GM18511 (cell line): ENCODE measurements at regions not wholly inside any gene's neighbourhood (a gene's known extent, or its start where the extent isn't known, plus 50 kb on each side); places are given as distances from the start of the nearest gene placed in this dataset.
A peak's percentile ranks its signal among the peaks of the same experiment; 100 is the strongest.

Experiments used
- ATAC-seq: cut with Tn5 transposase; IDR thresholded peaks from one replicate; pipeline ENCODE4 v1.9.1; 2021; ENCODE audit warnings: mild to moderate bottlenecking, moderate library complexity; ENCODE audit not compliant: unreplicated experiment

DNA sequence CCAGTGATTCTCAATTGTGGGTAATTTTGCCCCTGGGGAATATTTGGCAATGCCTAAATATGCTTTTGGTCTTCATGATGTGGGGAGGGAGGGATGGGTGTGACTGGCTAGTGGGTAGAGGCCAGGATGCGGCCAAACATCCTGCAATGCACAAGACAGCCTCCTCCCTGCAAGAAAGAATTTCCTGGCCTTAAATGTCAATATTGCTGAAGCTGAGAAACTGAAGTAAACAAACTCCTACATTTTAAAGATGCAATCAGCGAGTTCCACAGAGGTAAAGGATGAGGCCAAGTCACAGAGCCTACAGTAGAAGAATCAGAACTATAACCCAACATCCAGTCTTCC, 272.9 kb upstream of the EPHA4 start:
- no peak for ATAC-seq

DNA sequence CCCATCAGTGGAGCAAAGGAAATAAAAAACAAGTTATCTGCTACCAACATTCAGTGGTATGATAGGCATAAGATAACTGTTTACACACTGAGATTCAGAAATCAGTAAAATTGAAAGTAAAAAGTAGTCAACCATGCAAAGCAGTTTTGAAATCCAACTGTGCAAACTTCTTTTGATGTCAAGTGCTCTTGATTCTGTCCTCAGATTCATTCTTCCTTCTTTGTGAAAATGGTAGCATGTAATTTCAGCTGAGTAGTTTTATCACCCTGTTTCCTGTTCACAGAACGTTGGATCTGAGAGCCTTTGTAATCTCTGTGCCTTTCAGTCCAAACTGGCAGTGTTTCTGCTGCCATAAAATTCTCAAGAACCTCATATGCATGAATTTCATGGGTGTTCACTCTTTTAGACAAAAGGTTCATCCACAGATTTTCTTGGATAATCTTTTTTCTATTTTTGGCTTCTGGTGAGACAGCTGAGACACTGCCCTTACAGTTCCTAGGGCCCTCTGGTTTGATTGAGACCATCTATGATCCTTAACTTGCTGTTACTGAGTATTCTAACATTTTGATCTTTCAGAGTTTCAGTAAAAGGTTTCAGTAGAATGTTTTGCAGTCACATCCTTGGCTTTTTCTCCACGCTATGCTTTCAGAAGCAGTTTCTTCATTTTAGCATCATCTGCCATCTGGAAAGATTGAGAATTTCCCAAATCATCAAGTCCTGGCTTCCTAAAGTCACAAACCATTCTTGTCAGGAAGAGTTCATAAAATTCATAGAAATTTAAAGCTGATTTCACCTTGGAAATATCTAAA, 272.3 kb upstream of the EPHA4 start:
- ATAC-seq, result peak; percentile 87

DNA sequence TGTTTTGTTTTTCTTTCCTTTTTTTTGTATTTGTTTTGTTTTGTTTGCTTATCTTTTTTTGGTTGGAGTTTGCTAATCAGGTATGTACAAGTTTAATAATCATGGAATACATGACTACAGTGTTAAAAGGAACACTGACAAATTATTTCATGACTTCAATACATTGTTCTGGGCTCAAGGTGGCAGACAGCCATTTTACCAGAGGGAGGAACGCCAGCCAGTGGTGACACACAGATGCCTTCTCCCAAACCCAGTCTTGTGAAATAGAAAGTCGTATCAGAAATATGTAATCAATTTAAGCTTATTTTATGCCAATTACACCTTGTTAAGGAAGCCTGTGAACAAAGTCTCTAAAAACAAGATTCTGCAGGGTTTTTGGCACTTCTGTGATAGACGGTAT, 264.0 kb upstream of the EPHA4 start:
- no peak for ATAC-seq

DNA sequence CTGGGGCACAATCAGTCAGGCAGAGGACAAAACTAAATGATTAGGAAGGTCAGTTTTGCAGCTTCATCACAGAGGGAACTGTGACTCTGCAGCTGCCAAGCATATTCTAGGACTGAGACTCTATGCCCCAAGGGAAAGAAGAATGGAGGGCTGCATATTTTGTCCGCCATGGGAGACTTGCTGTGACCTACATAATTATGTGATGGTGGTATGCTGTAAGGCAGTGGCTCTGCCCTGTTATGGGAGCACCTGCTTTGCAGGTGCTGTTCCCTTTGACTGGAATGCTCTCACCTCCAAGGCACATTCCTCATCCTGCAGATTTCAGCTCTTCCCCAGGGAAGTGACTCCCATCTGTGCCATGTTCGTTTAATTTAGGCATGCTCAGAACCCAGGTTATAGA, 261.9 kb upstream of the EPHA4 start:
- no peak for ATAC-seq

DNA sequence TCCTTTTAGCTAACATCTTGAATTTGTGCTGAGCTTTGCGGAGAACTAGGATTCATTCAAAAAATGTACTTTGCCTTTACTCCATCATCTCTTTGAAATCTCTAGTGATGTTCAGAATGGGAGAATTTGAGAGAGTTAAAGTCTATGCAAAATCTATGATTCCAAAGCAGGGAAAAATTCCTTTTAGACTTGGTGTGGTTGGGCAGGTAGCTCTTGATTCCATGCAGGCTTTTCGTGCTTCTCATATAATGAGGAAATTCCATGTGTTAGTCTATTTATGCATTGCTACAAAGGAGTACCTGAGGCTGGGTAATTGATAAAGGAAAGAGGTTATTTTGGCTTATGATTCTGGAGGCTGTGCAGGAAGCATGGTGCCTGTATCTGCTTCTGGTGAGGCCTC, 258.9 kb upstream of the EPHA4 start:
- ATAC-seq, result no peak

DNA sequence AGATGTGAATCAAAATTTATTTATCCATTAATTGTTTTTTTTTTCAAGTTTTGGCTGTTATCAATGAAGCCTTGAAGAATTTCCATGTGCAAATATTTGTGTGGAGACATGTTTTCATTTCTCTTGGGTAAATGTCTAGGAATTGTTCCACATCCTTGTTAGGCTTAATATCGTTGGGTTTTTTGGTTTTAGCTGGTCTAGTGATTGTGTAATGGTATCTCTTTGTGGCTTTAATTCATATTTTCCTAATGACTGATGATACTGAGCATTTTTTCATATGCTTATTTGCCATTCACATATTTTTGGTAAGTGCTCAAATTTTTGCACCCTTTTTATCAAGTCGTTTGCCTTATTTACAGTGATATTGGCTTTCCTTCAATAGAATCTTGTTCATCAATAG, 250.3 kb upstream of the EPHA4 start:
- no peak for ATAC-seq

DNA sequence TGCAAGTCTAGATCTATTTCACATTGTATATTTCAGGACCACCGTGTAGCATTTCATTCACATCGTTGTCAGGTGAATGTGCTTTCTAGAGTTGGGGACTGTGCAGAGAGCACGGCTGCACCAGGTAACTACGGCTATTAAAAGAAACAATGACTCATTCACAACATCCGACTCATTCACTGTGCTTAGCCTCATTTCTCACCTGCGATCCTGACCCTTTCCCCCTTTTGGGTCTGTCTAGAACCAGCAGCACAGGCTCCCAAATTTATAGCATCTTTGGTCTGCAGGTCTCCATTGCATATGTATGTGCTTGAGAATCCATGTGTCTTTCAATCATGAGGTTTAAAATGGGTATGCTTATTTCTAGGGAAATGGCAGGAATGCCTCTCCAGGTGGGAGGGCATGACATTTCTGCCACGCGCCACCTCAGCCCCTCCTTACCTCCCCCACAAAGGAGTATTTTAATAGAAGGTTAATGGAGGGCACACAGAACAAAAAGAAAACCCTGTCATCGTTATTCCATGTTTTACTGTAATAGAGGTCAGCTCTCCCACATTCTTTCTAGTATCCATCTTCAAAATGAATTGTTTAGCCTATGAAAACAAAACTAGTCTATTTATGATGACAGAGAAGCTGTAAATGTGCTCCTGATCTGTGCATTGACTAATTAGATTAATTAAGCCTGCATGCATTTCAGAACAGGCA, 246.7 kb upstream of the EPHA4 start:
- ATAC-seq, result no peak

DNA sequence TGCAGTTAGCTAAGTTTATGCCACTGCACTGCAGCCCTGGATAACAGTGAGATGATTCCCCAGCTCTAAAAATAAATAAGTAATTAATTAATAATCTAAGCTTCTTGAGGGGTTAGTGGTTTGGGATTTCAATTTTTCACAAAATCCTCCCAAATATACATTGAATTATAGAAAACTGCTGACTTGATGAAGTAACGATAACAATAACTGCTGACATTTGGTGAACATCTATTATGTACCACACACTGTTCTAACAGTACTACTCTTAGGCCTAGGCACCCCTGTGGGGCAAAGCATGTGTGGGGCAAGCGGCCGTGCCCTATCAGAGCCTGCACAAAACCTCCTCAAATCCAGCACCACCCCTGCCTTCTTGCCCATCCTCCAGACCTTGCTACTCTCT, 245.8 kb upstream of the EPHA4 start:
- ATAC-seq, result no peak

DNA sequence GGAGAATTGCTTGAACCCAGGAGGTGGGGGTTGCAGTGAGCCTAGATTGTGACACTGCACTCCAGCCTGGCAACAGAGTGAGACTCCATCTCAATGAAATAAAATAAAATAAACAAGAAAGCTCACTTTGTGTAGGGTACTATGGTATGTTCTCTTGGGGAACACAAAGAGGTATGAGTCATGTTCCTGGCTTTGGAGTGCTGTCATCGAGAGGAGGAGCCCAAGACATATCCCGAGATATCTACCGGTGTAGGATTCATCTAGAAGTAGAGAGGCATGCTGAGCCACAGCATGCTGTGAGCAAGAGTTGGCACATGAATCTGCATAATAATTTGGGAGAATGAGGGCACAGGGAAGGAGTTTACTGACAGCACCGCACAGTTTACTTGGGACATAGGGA, 244.9 kb upstream of the EPHA4 start:
- no peak for ATAC-seq

DNA sequence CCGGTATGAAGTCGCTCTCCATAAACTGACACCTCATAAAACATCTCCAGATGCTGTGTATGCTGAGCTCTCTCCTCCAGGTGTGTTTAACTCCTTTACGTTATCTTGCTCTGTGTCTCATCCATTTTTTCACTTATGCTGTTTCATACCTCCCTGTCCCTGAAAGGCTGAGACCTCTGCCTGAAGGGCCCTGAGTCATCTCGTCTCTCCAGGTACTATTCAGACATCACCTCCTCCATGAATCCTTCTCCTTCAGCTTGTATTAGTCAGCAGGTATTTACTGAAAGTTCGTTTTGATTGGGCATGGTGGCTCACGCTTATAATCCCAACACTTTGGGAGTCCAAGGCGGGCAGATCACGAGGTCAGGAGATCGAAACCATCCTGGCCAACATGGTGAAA, 244.5 kb upstream of the EPHA4 start:
- no peak for ATAC-seq

DNA sequence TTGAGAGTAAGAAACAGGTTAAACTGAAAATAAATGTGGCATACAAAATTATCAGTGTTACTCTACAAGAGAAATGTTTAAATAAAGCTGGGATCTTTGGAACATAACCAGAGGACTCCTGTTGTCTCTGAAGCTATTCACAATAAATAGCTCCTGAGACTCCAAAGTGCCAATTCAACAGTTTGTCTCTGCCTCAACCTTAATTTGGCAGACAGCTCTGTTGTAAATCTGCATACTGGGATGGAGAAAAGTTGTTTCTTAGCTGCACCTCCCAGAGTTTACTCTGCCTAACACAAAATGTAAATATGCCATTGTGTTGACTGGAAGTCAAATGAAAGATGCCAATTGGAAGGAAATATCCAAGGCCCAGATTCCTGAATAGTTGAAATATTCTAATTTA, 238.5 kb upstream of the EPHA4 start:
- ATAC-seq, result no peak

DNA sequence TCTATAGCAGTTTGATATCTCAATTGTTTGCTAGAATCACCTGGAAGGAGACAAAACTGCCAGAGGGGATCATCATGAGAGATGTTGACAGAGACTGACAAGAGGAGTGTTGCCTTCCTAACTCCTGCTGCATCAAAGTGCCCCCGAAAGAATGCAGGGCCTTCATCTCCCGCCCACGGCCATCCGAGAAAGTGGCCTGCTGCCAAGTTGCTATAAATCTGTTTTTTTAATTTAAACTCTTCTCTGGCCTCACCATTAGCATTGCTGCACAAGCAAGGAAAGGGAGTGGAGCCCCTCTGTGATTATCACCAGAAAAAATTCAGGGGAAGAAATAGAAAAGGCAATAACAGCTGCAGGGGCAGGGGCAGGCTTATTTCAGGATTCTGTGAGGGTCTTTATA, 238.1 kb upstream of the EPHA4 start:
- ATAC-seq, result no peak

DNA sequence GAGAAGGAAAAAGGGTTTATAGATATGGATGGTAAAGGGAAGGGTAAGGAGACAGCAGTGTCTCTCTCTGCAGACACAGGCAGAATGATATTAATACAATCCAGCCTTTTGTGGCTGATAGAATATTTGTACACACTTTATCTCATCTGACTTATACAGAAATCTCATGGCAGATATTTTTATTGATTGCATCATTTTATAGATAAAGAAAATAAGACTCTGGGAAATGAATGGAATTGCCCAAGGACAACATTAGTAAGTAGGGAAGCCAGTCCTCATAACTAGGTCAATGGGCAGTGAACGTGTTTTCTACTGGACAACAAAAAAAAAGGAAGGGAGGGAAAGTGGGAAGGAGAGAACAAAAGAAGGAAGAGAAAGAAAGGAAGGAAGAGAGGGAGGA, 236.4 kb upstream of the EPHA4 start:
- ATAC-seq, result no peak

DNA sequence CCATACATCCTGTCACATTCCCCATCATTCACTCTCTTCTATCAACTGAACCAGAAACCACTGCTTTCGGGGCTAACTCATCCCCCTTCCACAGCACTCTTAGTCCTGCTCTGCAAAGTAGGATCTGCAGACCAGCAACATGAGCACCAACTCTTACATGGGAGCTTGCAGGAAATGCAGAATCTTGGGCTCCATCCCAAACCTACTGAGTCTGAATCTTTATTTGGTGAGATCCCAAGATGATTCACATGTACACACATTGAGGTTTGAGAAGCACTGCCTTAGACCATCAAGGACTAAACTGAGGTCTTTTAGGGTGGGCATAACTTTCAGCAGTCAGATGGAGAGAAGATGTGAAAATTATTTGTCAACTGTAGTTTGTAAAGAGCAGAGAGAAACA, 235.6 kb upstream of the EPHA4 start:
- ATAC-seq, result no peak

DNA sequence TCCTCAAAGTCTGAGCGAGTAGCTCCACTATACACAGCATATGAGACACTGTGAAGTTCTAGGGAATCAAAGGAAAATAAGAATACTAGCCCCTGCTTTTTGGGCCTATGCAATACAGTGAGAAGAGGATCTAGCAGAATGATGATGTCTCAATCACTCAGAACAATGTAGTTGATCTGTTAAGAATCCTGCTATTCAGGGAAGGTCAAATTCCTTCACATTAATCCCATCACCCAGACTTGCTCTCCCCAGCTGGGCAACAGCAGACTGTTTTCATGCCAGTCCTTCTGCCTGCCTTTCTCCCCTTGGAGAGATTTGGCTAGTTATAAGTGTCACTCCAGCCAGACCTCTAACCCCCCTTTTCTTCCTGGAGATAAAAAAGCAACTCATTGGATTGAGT, 230.0 kb upstream of the EPHA4 start:
- no peak for ATAC-seq

DNA sequence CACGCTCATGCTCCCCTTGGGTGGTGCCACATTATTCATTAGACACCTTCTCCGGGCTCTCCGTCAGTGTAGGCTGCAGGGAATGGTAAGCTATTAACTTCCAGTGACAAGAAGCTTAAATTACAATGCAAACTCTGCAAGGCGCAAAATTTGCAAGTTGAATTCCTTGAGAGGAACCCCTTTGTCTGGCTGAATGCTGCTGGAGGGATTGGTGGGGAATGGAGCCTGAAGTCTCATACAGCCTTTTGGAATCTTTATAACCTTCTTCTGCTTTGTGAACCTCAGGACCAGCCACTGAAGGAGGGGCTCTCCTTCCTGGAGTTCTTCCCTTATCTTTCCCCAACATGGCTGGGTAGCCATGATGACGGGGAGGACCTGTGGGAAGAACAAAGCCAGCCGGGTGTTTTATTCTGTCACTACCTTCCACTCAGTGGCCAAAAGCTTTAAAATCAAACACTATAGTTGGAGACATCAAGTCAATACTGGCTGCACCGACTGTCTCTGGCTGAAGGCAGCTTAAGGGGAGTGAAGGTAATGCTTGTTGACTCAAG, 220.9 kb upstream of the EPHA4 start:
- ATAC-seq, result no peak

DNA sequence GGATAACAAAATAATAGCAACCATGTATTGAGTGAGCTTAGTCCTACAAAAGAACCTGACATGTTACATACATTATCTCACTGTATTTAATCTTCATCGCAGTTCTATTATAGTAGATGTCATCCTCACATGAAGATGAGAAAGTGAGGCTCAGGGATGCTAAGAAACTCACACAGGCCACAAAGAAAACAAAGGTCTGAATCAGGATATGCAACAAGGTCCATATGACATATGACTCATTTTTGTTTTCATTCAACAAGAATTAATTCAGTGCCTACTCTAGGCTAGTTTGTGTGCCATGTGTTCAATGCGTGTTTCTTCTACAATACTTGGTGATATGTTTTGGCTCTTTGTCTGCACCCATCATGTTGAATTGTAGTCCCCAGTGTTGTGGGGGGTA, 219.7 kb upstream of the EPHA4 start:
- no peak for ATAC-seq

DNA sequence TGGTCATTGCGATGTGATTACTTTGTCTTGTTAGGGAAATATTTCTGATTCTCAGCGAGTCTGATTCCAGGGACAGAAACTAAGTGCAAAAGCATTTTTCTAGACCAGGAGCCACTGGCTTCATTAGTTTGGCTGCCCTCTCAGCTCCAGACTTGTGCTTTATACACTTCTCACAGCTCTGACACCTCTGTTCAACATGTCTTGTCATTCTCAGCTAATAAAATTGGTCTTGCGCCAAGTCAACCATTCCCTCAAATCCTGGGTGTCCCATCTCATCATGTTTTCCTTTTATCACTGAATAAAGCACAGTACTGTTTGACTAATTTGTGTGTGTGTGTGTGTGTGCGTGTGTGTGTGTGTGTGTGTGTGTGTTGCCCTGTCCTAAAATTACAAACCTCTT, 215.5 kb upstream of the EPHA4 start:
- ATAC-seq, result no peak

DNA sequence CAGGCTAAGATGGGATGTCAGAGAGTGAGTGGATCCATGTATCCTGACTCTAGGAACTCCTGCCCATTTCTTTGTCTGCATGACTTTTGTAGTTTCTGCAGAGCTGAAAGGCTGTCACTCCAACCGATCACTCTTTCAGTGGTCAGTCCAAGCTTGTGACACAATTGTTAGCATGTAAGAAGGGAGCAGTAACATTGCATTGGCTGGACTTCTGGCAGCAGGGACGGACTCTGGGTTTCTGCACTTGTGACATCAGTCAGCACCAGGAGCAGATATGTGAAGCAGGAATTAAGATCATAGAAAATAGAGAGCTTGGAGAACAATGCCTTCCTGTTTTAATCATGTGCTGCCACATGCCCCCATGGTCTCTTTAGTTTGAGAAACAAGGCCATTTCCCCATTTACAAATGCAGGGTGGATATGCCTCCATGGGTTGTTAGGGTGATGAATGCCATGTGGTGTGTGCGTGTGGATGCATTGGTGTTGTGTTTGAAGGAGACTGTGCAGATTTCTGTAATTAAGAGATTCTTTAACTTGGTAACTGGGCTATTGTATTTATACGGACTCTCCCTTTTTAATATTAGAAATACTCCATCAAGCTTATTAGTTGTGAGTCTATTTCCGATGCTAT, 214.3 kb upstream of the EPHA4 start:
- ATAC-seq, result no peak

DNA sequence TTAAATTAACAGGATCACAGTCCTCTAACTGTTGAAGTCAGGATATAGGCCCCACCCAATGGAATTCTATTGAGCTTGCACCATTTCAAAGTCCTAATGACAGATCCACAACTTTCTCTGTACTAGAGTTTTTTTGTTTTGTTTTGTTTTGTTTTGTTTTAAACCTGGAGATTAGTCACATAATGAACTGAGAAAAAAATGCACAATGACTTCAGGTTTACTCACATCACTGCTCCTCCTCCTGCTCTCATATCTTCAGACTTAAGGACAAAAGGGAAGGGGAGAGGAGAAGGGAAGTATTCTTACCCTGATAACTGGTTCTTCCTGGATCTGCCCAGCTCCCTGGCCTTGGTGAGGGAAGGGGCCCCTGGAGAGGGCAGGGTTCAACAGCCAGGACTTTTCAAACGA, 208.2 kb upstream of the EPHA4 start:
- no peak for ATAC-seq

DNA sequence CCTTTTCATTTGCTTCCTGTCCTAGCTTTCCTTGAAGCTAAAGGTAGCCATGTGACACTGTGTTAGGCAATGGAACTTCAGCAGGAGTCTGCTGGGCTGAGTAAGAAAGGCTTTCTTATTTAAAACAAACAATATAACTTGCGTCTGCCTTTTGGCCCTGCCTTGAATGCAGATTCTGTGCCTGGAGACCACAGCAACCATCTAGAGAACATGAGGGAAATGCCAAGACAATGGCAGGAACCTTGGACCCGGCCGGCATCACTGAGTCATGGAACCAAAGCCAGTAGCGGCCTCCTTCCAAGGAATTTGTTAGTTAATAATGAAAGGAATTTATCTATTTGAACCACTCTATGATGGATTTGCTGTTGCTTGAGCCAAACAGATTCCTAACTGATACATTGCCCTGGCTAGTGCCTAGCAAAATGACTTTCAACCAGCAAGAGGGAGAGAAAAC, 207.5 kb upstream of the EPHA4 start:
- no peak for ATAC-seq

DNA sequence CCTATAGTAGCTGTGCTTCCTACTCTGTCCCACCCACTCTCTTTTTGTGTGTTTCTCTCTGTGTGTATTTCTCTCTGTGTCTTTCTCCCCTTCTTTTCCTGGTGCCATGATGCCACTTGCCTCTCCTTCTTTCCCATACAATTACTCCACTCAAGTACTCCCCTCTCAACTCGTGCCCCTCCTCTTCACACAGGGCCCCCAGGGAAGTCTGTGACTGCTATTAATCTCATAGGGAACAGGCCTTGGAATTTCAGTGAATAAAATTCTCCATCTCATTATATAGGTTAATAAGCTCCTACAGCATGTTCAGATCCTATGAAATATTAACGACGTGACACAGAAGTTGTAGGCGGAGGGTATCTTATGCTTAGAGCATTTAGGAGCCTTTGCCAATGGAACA, 205.9 kb upstream of the EPHA4 start:
- no peak for ATAC-seq
